Activated B cell treated with CpG ODN at 0.5 μM for 24 hours (primary cell): ENCODE measurements at regions not wholly inside any gene's neighbourhood (a gene's known extent, or its start where the extent isn't known, plus 50 kb on each side); places are given as distances from the start of the nearest gene placed in this dataset.

ENCODE experiments used
- ATAC-seq: fragments of 200-7000 bp; cut with Tn5 transposase; one replicate; pipeline ENCODE4 v1.10.0; 2021; ENCODE audit warnings: low read depth, mild to moderate bottlenecking, moderate library complexity
- CTCF ChIA-PET: fragments of 350-600 bp; sonication (Branson Sonifier 250); formaldehyde crosslinking; loops from one replicate; lab custom pipeline; 2021; ENCODE audit warnings: antibody characterized with exemption; lab: Charles Lee
- POLR2A ChIA-PET: fragments of 350-600 bp; sonication (Branson Sonifier 250); formaldehyde crosslinking; loops from one replicate; lab custom pipeline; 2021; ENCODE audit warnings: antibody characterized with exemption; lab: Charles Lee
- DNase-seq: peaks from one replicate; pipeline ENCODE4 v3.0.0; 2022
- H3K27ac Mint-ChIP-seq: one replicate; pipeline ENCODE4 v1.8.0; 2020; ENCODE audit warnings: mixed read lengths
- H3K27me3 Mint-ChIP-seq: one replicate; pipeline ENCODE4 v1.8.0; 2021; ENCODE audit warnings: mixed read lengths
- H3K36me3 Mint-ChIP-seq: one replicate; pipeline ENCODE4 v1.8.0; 2021; ENCODE audit warnings: low read depth, mixed read lengths
- H3K4me1 Mint-ChIP-seq: one replicate; pipeline ENCODE4 v1.8.0; 2021; ENCODE audit warnings: mixed read lengths
- H3K4me3 Mint-ChIP-seq: one replicate; pipeline ENCODE4 v1.8.0; 2020; ENCODE audit warnings: mild to moderate bottlenecking, mixed read lengths
- H3K9me3 Mint-ChIP-seq: one replicate; pipeline ENCODE4 v1.8.0; 2020; ENCODE audit warnings: mixed read lengths
- intact Hi-C: fragments of 100-400 bp; cut with micrococcal nuclease; formaldehyde crosslinking; loops from one replicate; pipeline ENCODE4 v1.15.1; 2024
- TF ChIP-seq, protein P1 (sequence below): fragments of 200-600 bp; IDR thresholded peaks from one replicate; pipeline ENCODE4 v1.8.0; 2022; ENCODE audit warnings: antibody characterized with exemption, mild to moderate bottlenecking

- intact Hi-C loops: loop anchor here (10.0 kb wide), 3 partner anchors 632 to 1482 kb away; partner anchors contain the start of genes GNL3L, HUWE1 and UBQLN2
- CTCF ChIA-PET: no interaction called here
- DNase-seq (no peak), ATAC-seq (no peak)
- H3K36me3 Mint-ChIP-seq: no peaks in the 10 kb centered on the region
- H3K9me3 Mint-ChIP-seq: no peaks in the 10 kb centered on the region
- H3K27ac Mint-ChIP-seq: no peak overlapping the region
- TF ChIP-seq, protein P1, sequence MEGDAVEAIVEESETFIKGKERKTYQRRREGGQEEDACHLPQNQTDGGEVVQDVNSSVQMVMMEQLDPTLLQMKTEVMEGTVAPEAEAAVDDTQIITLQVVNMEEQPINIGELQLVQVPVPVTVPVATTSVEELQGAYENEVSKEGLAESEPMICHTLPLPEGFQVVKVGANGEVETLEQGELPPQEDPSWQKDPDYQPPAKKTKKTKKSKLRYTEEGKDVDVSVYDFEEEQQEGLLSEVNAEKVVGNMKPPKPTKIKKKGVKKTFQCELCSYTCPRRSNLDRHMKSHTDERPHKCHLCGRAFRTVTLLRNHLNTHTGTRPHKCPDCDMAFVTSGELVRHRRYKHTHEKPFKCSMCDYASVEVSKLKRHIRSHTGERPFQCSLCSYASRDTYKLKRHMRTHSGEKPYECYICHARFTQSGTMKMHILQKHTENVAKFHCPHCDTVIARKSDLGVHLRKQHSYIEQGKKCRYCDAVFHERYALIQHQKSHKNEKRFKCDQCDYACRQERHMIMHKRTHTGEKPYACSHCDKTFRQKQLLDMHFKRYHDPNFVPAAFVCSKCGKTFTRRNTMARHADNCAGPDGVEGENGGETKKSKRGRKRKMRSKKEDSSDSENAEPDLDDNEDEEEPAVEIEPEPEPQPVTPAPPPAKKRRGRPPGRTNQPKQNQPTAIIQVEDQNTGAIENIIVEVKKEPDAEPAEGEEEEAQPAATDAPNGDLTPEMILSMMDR: no peak
- POLR2A ChIA-PET: no interaction called here
- H3K4me3 Mint-ChIP-seq: no peak overlapping the region
- peaks cover 19% of the 10 kb centered on the region for H3K4me1 Mint-ChIP-seq
- no peaks in the 10 kb centered on the region for H3K27me3 Mint-ChIP-seq
Observed at GRCh38 chrX:55167124-55167803, 52.9 kb upstream of the PAGE5 start.

- Mint-ChIP-seq H3K4me3 (no peak overlapping the region), H3K27ac (no peak overlapping the region), H3K9me3 (no peaks in the 10 kb centered on the region), H3K4me1 (peaks cover 19% of the 10 kb centered on the region), H3K36me3 (no peaks in the 10 kb centered on the region), H3K27me3 (no peaks in the 10 kb centered on the region)
- TF ChIP-seq, protein P1: no peak
- DNase-seq (no peak), ATAC-seq (no peak)
- intact Hi-C loops: loop anchor here (10.0 kb wide), 3 partner anchors 633 to 1483 kb away; partner anchors contain the start of genes GNL3L, HUWE1 and UBQLN2
- ChIA-PET POLR2A (no interaction called here), CTCF (no interaction called here)
Observed at GRCh38 chrX:55167901-55168300, 52.2 kb upstream of the PAGE5 start.

DNA sequence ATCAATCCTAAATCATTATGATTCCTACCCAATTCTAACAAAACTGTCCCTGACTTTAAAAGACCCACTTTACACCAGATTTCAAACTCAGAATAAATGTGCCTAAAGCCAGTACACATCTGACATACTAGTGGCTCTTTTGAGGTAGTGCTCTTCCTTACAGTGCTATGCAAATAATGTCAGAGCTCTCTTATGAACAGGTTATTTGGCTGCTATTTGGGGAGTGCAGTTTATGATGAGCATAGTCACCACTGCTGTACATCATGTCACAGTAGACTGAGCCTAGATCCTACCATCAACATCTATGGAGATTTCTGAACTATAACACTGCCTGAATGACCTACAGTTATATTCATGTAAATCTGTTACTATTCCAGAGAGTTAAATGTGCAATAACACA lies 50.4 kb upstream of the PAGE5 start:
- intact Hi-C loops: loop anchor here (10.0 kb wide), 3 partner anchors 635 to 1485 kb away; partner anchors contain the start of genes GNL3L, HUWE1 and UBQLN2
- Mint-ChIP-seq H3K36me3 (no peaks in the 10 kb centered on the region), H3K27me3 (no peaks in the 10 kb centered on the region), H3K4me3 (no peak overlapping the region), H3K9me3 (no peaks in the 10 kb centered on the region), H3K4me1 (peaks cover 19% of the 10 kb centered on the region), H3K27ac (no peak overlapping the region)
- POLR2A ChIA-PET: interaction anchor here (1.0 kb wide), 1 partner anchor 9 kb away, joined by 4 read pairs; no protein-coding TSS in a partner anchor
- no peak for DNase-seq
- CTCF ChIA-PET: no interaction called here
- TF ChIP-seq, protein P1: no peak
- ATAC-seq: peak; percentile 66
